Endodermal cell (in vitro differentiated cells): ENCODE measurements at regions not wholly inside any gene's neighbourhood (a gene's known extent, or its start where the extent isn't known, plus 50 kb on each side); places are given as distances from the start of the nearest gene placed in this dataset.
A peak's percentile ranks its signal among the peaks of the same experiment; 100 is the strongest.

Source experiments
- DNase-seq: peaks from one replicate; pipeline ENCODE4 v3.0.0-alpha.2; 2017
- H3K27ac ChIP-seq: 2 replicates; pipeline ENCODE4 v1.5.1; 2013; ENCODE audit warnings: mild to moderate bottlenecking, low read depth, low read length, moderate library complexity
- H3K27me3 ChIP-seq: 2 replicates; pipeline ENCODE4 v1.6.1; 2013; ENCODE audit warnings: mild to moderate bottlenecking, low read length, moderate library complexity; ENCODE audit not compliant: insufficient read depth, control insufficient read depth, poor library complexity, severe bottlenecking
- H3K36me3 ChIP-seq: 2 replicates; pipeline ENCODE4 v1.7.0; 2013; ENCODE audit warnings: mild to moderate bottlenecking, low read length, moderate library complexity; ENCODE audit not compliant: control insufficient read depth, insufficient read depth
- H3K4me1 ChIP-seq: one replicate; pipeline ENCODE4 v1.7.0; 2013; ENCODE audit warnings: low read length; ENCODE audit not compliant: control insufficient read depth, insufficient read depth
- H3K4me3 ChIP-seq: 2 replicates; pipeline ENCODE4 v1.5.1; 2013; ENCODE audit warnings: mild to moderate bottlenecking, low read length, moderate library complexity
- H3K9ac ChIP-seq: 2 replicates; pipeline ENCODE4 v1.6.1; 2013; ENCODE audit warnings: mild to moderate bottlenecking, low read length, moderate library complexity; ENCODE audit not compliant: poor library complexity, severe bottlenecking; ENCODE audit errors: extremely low read depth
- H3K9me3 ChIP-seq: 2 replicates; pipeline ENCODE4 v1.6.1; 2013; ENCODE audit warnings: mild to moderate bottlenecking, low read length, moderate library complexity; ENCODE audit not compliant: control insufficient read depth
- H3K27ac Mint-ChIP-seq: 2 replicates; pipeline ENCODE4 v1.8.0; 2020; ENCODE audit warnings: mixed read lengths
- H3K27me3 Mint-ChIP-seq: 2 replicates; pipeline ENCODE4 v1.8.0; 2021; ENCODE audit warnings: mild to moderate bottlenecking, mixed read lengths; ENCODE audit not compliant: insufficient read depth
- H3K36me3 Mint-ChIP-seq: 2 replicates; pipeline ENCODE4 v1.8.0; 2020; ENCODE audit warnings: low read depth, mixed read lengths
- H3K4me1 Mint-ChIP-seq: 2 replicates; pipeline ENCODE4 v1.8.0; 2020; ENCODE audit warnings: mixed read lengths
- H3K4me3 Mint-ChIP-seq: 2 replicates; pipeline ENCODE4 v1.8.0; 2020; ENCODE audit warnings: mild to moderate bottlenecking, moderate library complexity, mixed read lengths
- H3K9me3 Mint-ChIP-seq: 2 replicates; pipeline ENCODE4 v1.8.0; 2020; ENCODE audit warnings: mild to moderate bottlenecking, mixed read lengths
- CTCF ChIP-seq: fragments of 200-600 bp; sonication (generic); conservative IDR thresholded peaks from 2 replicates; pipeline ENCODE4 v1.5.0; 2021; ENCODE audit warnings: antibody characterized with exemption, mild to moderate bottlenecking
- WGBS, 2 experiments: methylation state at CpG; one replicate each; pipeline versions ENCODE4 v1.1.5 to v1.1.7; 2013; ENCODE audit warnings: missing lambda C conversion rate in 2 of 2, mixed read lengths in 1 of 2; ENCODE audit not compliant: insufficient coverage in 1 of 2, insufficient read length in 1 of 2; 5-methylcytosine and 5-hydroxymethylcytosine counted together

- peak overlapping the region; percentile 64 for H3K27ac Mint-ChIP-seq
- Histone ChIP-seq H3K9ac (peak overlapping the region; percentile 78), H3K9me3 (peaks cover 4% of the 10 kb centered on the region), H3K27me3 (no peaks in the 10 kb centered on the region), H3K4me1 (peaks cover 8% of the 10 kb centered on the region), H3K27ac (peak overlapping the region; percentile 47), H3K36me3 (no peaks in the 10 kb centered on the region), H3K4me3 (peak overlapping the region; percentile 53)
- TF ChIP-seq CTCF, result no peak
- peaks cover 42% of the 10 kb centered on the region for H3K4me1 Mint-ChIP-seq
- no peaks in the 10 kb centered on the region for H3K36me3 Mint-ChIP-seq
- no peaks in the 10 kb centered on the region for H3K9me3 Mint-ChIP-seq
- no peak for DNase-seq
- H3K4me3 Mint-ChIP-seq, result peak overlapping the region; percentile 16
- H3K27me3 Mint-ChIP-seq, result no peaks in the 10 kb centered on the region
Measured at GRCh38 chr11:134994431-134994830, 582.4 kb upstream of the B3GAT1 start.

- H3K4me3 ChIP-seq, result peak overlapping the region; percentile 53
- peaks cover 3% of the 10 kb centered on the region for H3K4me1 ChIP-seq
- peak overlapping the region; percentile 78 for H3K9ac ChIP-seq
- peaks cover 37% of the 10 kb centered on the region for H3K4me1 Mint-ChIP-seq
- no peaks in the 10 kb centered on the region for H3K27me3 Mint-ChIP-seq
- DNase-seq, result peak; percentile 50
- no peaks in the 10 kb centered on the region for H3K9me3 Mint-ChIP-seq
- no peaks in the 10 kb centered on the region for H3K36me3 ChIP-seq
- no peak for TF ChIP-seq CTCF
- H3K27ac Mint-ChIP-seq, result peak overlapping the region; percentile 24
- H3K9me3 ChIP-seq, result peaks cover 4% of the 10 kb centered on the region
- WGBS, 2 experiments, result 77 to 78% methylated on average over 5 to 7 of the region's 7 CpGs
- H3K27ac ChIP-seq, result no peak overlapping the region
- H3K27me3 ChIP-seq, result no peaks in the 10 kb centered on the region
- no peaks in the 10 kb centered on the region for H3K36me3 Mint-ChIP-seq
- no peak overlapping the region for H3K4me3 Mint-ChIP-seq
Measured at GRCh38 chr11:134993691-134994243, 581.7 kb upstream of the B3GAT1 start.

- H3K9me3 ChIP-seq, result peaks cover 4% of the 10 kb centered on the region
Measured at GRCh38 chr11:134992981-134993380, 580.9 kb upstream of the B3GAT1 start.

More at GRCh38 chr11:134992981-134993380, 580.9 kb upstream of the B3GAT1 start:
- H3K36me3 ChIP-seq, result no peaks in the 10 kb centered on the region
- Mint-ChIP-seq H3K36me3 (no peaks in the 10 kb centered on the region), H3K4me3 (no peak overlapping the region), H3K9me3 (no peaks in the 10 kb centered on the region), H3K27me3 (no peaks in the 10 kb centered on the region), H3K27ac (peak overlapping the region; percentile 9), H3K4me1 (peaks cover 36% of the 10 kb centered on the region)
- no peaks in the 10 kb centered on the region for H3K4me1 ChIP-seq
- H3K27ac ChIP-seq, result no peak overlapping the region
- no peak overlapping the region for H3K9ac ChIP-seq
- TF ChIP-seq CTCF, result no peak
- 85 to 95% methylated on average over 5 to 6 of the region's 6 CpGs for WGBS, 2 experiments
- DNase-seq, result no peak
- H3K4me3 ChIP-seq, result no peak overlapping the region
- no peaks in the 10 kb centered on the region for H3K27me3 ChIP-seq
